Retinal pigment epithelial cell (primary cell): ENCODE measurements at regions not wholly inside any gene's neighbourhood (a gene's known extent, or its start where the extent isn't known, plus 50 kb on each side); places are given as distances from the start of the nearest gene placed in this dataset.

ENCODE experiments used
- DNase-seq: peaks from one replicate; pipeline ENCODE4 v3.0.0-alpha.2; 2010; ENCODE audit warnings: low read depth
- H3K4me3 ChIP-seq: 2 replicates; pipeline ENCODE4 v1.5.1; 2011; ENCODE audit warnings: mild to moderate bottlenecking, low read length, control low read depth, moderate library complexity
- TF ChIP-seq, protein P1 (sequence below): conservative IDR thresholded peaks from 2 replicates; pipeline ENCODE4 v1.5.1; 2011; ENCODE audit warnings: low read depth, low read length, control low read depth, inconsistent platforms

DNA sequence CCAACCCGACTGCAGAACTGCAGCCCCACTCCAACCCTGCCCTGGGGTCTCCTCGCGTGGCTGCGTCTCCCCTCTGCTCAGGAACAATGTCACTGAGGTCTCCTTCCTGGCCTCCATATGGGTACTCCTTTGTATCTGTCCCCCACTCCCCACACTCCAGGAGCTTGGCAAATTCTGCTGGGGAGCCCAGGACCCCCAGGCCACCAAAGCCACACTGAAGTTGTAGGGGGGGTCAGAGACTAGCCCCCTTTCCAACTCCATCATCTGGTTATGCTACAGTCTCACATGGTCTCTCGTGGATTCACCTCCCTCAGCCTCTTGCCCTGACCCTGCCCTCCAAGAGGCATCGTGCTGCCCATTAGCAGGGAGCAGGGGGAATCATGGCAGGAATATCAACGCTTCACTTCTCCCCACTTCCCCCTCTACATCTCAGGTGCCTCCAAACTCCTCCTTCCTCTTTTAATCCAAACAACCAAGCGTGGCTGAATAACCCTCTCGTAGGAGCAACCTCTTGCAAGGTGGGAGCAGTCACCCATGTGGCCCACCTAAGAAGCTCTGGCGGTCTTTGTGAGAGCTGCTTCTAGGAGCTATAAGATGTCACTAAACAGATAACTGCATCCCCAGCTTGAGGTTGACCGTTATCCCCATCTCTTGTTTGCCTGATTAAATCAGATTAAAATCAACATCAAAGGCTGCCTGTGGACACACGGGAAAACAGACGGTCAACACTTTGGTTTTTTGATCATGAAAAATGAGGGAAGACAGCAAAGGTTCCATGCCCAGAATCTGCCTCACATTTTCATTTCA lies 86.4 kb downstream of the MIS18A start:
- DNase-seq: no peak
- TF ChIP-seq, protein P1, sequence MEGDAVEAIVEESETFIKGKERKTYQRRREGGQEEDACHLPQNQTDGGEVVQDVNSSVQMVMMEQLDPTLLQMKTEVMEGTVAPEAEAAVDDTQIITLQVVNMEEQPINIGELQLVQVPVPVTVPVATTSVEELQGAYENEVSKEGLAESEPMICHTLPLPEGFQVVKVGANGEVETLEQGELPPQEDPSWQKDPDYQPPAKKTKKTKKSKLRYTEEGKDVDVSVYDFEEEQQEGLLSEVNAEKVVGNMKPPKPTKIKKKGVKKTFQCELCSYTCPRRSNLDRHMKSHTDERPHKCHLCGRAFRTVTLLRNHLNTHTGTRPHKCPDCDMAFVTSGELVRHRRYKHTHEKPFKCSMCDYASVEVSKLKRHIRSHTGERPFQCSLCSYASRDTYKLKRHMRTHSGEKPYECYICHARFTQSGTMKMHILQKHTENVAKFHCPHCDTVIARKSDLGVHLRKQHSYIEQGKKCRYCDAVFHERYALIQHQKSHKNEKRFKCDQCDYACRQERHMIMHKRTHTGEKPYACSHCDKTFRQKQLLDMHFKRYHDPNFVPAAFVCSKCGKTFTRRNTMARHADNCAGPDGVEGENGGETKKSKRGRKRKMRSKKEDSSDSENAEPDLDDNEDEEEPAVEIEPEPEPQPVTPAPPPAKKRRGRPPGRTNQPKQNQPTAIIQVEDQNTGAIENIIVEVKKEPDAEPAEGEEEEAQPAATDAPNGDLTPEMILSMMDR: no peak

DNA sequence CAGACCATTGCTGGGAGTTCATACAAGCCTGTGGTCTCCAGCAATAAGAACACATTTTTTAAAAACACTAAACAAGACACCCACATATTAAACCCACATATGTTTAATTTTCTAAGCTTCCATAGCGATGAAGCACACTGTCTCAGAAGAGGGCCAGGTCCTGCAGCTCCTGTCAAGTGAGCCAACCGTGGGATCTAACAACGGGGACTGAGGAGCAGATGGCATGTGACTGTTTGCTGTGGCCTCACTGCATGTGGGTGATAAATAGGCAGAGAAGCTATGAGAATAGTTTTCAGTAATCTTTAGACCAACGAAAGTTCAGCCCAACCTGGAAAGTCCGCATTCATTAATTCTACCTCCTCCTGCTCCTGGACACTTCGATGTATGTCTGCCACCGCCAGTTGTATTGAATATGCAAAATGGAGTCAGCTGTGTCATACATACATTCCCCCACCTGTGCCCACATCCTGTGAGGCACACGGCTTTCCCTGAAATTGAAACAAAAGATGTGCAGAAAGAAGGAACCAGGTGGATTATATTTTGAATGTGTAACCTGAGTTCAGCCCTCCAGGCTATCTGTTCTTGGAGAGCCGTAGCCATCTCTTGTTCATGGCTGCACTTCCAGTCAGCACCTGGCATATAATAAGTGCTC lies 88.2 kb downstream of the MIS18A start:
- H3K4me3 ChIP-seq: no peak overlapping the region
- TF ChIP-seq, protein P1: no peak

More for the DNA sequence above, 86.4 kb downstream of the MIS18A start:
- no peak overlapping the region for H3K4me3 ChIP-seq

DNA sequence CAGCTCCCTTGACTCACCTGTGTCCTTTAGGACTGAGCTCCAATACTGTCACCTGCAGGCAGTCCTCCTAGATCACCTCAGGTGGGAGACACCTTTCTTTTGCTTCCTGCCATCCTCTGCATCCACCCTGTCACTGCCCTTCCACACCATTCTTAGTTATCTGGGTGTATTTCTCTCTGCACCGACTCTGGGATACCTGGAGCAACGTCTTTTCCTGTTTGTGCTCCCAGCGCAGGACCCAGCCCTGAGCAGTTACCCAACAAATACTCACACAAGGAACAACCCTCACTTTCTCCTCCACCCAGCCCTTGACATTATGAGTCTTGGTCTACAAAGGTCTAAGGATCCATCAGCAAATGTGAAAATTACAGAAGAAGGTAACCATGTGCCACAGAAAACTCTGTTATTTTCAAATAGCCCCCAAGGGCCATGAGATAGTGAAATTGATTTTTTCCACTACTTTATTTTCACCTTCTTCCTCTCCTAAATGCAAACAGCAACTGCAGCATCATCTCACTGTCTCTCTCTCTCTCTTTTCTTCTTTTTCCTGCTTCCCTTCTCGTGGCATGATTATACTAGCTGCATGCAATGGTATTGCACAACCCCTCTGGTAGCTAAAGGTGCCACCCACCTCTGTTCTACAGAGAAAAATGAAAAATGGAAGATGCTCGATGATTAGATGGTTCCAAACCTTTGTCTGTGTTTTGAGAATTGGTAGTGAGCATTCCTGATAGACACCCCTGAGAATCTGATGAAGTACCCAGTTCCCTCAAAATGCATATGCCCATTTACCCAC lies 89.0 kb downstream of the MIS18A start:
- no peak overlapping the region for H3K4me3 ChIP-seq
- no peak for DNase-seq
- TF ChIP-seq, protein P1: no peak

More for the DNA sequence above, 88.2 kb downstream of the MIS18A start:
- DNase-seq: no peak

DNA sequence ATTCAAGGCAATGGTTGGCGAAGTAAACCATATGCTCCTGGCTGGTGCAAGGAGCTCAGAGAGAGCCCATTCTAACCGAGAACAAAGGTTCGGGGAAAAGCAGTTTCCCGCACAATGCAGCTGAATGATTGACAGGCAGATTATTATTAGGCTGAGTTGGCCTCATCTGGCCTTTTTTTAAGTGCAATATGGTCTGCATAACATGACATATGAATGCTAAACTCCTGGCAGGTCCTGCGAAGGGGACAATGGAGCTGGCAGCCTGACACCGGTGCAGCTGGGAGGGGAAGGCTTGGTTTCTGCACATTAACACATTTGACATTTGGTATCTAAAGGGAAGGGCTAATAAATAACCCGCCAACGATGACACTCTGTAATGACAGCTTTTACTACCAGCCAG lies 92.0 kb downstream of the MIS18A start:
- TF ChIP-seq, protein P1: no peak
- DNase-seq: no peak
- no peak overlapping the region for H3K4me3 ChIP-seq

- TF ChIP-seq, protein P1: no peak
- no peak overlapping the region for H3K4me3 ChIP-seq
- DNase-seq: no peak
These were observed 93.1 kb downstream of the MIS18A start for GRCh38 chr21:32185726-32186125.

DNA sequence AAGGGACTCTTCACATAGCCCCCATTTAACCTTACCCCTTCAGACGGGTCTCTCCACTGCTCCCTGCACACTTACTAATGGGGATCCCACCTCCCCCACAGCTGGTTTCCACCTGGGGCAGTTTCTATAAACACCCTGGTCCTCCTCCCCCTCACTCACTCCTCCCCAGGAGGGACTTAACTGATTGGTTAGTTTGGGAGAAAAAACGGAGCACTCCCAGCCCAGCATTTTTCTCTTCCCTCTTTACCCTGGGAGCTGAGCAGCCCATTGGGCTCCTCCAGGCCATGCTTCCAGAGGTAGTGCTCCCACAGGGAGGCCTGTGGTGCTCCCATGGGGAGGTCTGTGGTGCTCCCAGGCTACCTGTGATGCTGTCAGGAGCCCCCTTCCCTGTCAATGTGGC lies 93.7 kb downstream of the MIS18A start:
- no peak for DNase-seq
- TF ChIP-seq, protein P1: no peak
- no peak overlapping the region for H3K4me3 ChIP-seq
